NCI-H82 treated with DMSO at 0.1 percent for 48 hours (cell line): ENCODE measurements at regions not wholly inside any gene's neighbourhood (a gene's known extent, or its start where the extent isn't known, plus 50 kb on each side); places are given as distances from the start of the nearest gene placed in this dataset.
A peak's percentile ranks its signal among the peaks of the same experiment; 100 is the strongest.
"Not testable (repeated sequence)": the region's sequence is repeated elsewhere in the genome, so short reads cannot be mapped to it uniquely, and the experiment has no call there.

ENCODE experiments used
- DNase-seq: peaks from one replicate; lab custom pipeline; 2025; ENCODE audit not compliant: unreplicated experiment; lab: John Stamatoyannopoulos, UW

DNA sequence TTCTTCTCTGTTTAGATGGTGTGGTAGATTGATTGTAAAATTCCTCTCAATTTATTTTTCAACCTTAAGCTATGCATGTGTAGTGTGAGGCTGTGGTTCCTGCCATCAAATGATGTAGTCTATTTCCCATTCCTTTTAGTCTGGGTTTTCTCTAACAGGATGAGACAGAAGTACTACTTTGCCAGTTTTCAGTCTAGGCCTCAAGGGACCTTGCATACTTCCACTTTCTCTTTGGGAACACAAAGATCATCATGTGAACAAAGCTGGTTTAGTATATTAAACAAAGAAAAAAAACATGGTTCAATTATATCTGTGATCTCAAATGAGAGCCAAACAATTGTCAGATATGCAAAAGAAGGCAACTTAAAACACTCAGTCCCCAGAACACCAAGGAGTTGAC, 1284.0 kb downstream of the RAPGEF2 start:
- DNase-seq: no peak

GRCh38 chr4:160399826-160400225, 1296.9 kb downstream of the RAPGEF2 start:
- no peak for DNase-seq

DNA sequence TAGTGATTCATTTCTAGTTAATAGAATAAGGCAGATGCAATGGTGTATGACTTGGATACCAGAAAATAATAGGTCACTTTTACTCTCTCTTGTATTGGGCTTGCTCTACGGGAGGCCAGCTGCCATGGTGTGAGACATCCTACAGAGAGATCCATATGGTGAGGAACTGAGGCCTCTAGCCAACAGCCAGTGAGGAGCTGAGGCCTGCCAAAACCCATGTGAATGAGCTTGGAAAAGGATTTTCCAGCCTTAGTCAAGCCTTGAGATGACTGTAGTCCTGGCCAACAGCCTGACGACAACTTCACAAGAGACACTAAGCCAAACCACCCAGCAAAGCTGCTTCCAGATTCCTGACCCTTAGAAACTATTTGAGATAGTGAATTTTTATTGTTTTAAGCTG, 1300.2 kb downstream of the RAPGEF2 start:
- DNase-seq: no peak

DNA sequence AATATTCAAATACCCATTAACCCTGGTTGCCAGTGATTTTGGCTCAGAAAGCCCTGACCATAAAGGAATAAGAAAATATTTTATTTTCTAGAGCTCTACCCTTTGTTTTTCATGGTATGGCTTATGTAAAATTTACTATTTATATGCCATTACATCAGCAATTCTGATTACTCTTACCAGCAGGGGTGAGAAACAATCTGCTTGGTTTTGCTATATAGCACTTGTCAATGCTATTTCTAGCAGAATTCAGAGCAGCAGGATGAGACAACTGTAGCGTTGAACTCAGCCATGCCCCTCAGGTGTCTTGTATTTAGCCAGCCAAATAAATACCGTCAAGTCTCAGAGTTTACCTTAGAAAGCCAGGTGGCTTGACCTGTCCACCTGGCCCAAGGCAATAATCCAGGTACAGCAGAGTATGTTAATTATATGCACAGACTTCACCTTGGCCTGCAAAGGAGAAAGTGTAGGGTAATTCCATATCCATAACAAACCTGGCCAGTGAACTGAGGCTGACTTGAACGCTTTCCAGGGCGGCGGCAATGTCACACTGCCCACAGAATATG, 1303.5 kb downstream of the RAPGEF2 start:
- no peak for DNase-seq

- peak; percentile 56 for DNase-seq
Observed at GRCh38 chr4:160414496-160414895, 1311.6 kb downstream of the RAPGEF2 start.

DNA sequence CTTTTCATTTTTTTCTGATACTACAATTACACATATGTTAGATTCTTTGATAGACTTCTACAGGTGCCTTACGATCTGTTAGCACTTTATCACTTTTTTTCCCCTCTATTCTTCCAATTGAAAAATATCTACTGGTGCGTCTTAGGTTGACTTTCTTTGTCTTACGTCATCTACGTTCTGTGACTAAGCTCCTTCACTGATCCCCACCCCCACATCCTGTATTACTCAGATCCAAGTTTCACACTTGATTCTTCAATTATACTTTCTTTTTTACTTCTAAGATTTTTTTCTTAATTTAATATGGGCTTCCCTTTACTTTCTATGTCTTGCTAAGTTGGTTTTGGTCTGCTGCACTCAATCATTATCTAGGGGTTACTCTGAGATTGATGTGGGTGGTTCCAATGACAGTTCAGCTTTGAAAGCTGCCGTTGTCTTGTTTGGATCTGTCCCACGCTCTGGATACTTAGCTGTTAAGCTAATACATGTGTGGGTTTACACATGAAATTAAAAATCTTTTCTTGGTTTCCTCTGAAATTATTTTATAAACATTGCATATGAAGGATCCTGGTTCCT, 1321.1 kb downstream of the RAPGEF2 start:
- DNase-seq: no peak

- DNase-seq: no peak
Observed at GRCh38 chr4:160426233-160426632, 1323.4 kb downstream of the RAPGEF2 start.

- DNase-seq: no peak
Observed at GRCh38 chr4:160450876-160451275, 1348.0 kb downstream of the RAPGEF2 start.

DNA sequence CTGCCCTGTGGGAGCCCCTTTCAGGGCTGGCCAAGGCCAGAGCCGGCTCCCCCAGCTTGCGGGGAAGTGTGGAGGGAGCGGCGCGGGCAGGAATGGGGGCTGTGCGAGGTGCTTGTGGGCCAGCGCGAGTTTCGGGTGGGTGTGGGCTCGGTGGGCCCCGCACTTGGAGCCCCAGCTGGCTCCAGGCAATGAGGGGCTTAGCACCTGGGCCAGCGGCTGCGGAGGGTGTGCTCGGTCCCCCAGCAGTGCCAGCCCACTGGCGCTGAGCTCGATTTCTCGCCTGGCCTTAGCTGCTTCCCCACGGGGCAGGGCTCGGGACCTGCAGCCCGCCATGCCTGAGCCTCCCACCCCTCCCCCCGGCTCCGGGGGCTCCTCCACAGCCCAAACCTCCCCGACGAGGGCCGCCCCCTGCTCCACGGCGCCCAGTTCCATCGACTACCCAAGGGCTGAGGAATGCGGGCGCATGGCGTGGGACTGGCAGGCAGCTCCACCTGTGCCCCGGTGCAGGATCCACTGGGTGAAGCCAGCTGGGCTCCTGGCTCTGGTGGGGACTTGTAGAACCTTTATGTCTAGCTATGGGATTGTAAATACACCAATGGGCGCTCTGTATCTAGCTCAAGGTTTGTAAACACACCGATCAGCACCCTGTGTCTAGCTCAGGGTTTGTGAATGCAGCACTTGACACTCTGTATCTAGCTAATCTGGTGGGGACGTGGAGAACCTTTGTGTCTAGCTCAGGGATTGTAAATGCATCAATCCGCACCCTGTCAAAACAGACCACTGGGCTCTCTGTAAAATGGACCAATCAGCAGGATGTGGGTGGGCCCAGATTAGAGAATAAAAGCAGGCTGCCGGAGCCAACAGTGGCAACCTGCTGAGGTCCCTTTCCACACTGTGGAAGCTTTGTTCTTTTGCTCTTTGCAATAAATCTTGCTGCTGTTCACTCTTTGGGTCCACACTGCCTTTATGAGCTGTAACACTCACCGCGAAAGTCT, 1379.1 kb downstream of the RAPGEF2 start:
- DNase-seq: not testable (repeated sequence)

- DNase-seq: no peak
Observed at GRCh38 chr4:160485071-160485687, 1382.3 kb downstream of the RAPGEF2 start.

DNA sequence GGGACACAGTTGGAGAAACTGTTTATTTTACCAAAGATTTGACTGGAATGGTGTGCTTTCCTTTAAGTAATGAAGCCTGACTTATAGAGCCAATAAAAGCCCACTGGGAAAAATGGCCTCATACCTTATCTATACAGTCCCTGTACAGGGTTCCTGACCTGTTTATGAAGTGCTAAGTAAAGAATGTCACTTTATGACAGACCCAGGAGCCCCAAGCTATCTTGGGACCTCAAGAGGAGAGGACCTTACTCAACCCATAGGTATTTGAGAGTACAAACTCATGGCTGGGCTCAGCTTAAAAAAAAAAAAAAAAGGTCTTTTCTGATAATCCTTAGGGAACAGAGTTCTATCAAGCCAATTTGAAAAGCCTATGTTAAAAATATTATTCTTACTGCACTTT, 1389.3 kb downstream of the RAPGEF2 start:
- DNase-seq: no peak

DNA sequence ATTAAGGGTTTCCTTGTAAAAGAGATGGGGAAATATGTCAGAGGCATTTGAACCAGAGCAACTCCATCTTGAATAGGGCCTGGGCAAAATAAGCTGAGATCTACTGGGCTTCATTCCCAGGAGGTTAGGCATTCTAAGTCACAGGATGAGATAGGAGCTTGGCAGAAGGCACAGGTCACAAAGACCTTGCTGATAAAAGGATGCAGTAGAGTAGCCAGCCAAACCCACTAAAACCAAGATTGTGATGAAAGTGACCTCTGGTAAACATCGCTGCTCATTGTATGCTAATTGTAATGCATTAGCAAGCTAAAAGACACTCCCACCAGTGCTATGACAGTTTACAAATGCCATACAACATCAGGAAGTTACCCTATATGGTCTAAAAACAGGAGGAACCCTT, 1390.3 kb downstream of the RAPGEF2 start:
- DNase-seq: no peak

GRCh38 chr4:160495356-160495755, 1392.5 kb downstream of the RAPGEF2 start:
- no peak for DNase-seq

GRCh38 chr4:160498211-160498610, 1395.3 kb downstream of the RAPGEF2 start:
- no peak for DNase-seq

DNA sequence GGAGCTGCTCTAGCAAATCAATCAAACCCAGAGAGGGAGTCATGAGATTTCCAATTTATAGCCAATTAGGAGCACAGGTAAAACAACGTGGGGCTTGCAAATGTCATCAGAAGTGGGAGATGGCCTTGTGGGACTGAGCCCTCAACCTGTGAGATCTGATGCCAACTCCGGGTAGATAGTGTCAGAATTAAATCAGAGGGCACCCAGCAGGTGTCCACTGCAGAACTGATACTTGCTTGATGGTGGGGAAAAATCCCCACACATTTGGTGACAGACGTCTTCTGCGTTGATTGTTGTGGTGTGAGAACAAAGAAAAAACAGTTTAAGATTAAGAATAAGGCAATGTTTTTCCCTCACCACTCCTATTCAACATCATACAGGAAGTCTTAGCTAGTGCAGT, 1402.8 kb downstream of the RAPGEF2 start:
- no peak for DNase-seq

GRCh38 chr4:160510928-160511327, 1408.0 kb downstream of the RAPGEF2 start:
- no peak for DNase-seq

GRCh38 chr4:160514126-160514525, 1411.2 kb downstream of the RAPGEF2 start:
- DNase-seq: no peak

GRCh38 chr4:160523231-160523630, 1420.4 kb downstream of the RAPGEF2 start:
- DNase-seq: no peak

GRCh38 chr4:160537681-160538080, 1434.8 kb downstream of the RAPGEF2 start:
- no peak for DNase-seq

DNA sequence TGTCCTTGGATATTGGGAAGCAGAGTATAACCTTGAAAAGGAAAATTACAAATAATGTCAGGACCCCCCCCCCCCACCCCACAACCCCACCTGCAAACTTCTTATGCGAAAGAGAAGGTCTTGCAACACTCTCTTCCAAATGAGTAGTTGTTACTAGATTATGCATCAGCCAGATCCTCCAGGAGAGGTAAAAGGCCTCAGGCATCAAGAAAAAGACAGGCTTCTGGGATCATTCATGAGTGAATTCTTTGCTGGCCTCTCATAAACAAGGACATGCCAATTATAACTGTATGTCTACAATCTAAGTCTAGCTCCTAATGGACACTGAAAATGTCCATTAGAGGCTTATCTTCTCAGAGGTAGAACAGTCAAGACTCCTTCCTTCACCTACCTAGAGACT, 1443.3 kb downstream of the RAPGEF2 start:
- DNase-seq: no peak

DNA sequence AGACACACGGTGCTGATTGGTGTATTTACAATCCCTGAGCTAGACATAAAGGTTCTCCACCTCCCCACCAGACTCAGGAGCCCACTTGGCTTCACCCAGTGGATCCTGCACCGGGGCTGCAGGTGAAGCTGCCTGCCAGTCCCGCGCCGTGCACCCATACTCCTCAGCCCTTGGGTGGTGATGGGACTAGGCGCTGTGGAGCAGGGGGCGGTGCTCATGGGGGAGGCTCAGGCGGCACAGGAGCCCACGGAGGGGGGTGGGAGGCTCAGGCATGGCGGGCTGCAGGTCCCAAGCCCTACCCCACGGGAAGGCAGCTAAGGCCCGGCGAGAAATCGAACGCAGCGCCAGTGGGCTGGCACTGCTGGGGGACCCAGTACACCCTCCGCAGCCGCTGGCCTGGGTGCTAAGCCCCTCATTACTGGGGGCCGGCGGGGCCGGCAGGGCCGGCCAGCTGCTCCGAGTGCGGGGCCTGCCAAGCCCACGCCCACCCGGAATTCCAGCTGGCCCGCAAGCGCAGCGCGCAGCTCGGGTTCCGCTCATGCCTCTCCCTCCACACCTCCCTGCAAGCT, 1447.2 kb downstream of the RAPGEF2 start:
- DNase-seq: not testable (repeated sequence)
